ENCODE measurements at regions not wholly inside any gene's neighbourhood (a gene's known extent, or its start where the extent isn't known, plus 50 kb on each side); places are given as distances from the start of the nearest gene placed in this dataset.
"Not testable (repeated sequence)": the region's sequence is repeated elsewhere in the genome, so short reads cannot be mapped to it uniquely, and the experiment has no call there.

- Histone ChIP-seq H3K9me3 (0 out of 2 replicates have a peak, but pooled peaks cover 4% of the 10 kb centered on the region), H3K36me3 (no peaks in the 10 kb centered on the region)
Measured at GRCh38 chr19:56894626-56895025, 54.1 kb upstream of the PEG3 start.

GRCh38 chr19:56896095-56896494, 55.6 kb upstream of the PEG3 start:
- no peaks in the 10 kb centered on the region for H3K27me3 ChIP-seq
- H4K20me1 ChIP-seq: no peaks in the 10 kb centered on the region
- no peaks in the 10 kb centered on the region for H3K36me3 ChIP-seq
- H3K4me2 ChIP-seq: no peak overlapping the region
- peaks cover 15% of the 10 kb centered on the region for H3K4me1 ChIP-seq
- H3K9ac ChIP-seq: no peak overlapping the region
- no peaks in the 10 kb centered on the region for H3K9me3 ChIP-seq
- TF ChIP-seq Cebpa-rat (IDR thresholded peaks at IDR 0.05): no peak
- no peak overlapping the region for H3K27ac ChIP-seq
- no peak overlapping the region for H3K4me3 ChIP-seq

More at GRCh38 chr19:56894626-56895025, 54.1 kb upstream of the PEG3 start:
- no peak overlapping the region for H3K9ac ChIP-seq
- peaks cover 15% of the 10 kb centered on the region for H3K4me1 ChIP-seq
- no peak for TF ChIP-seq Cebpa-rat (IDR thresholded peaks at IDR 0.05)
- peak overlapping the region; percentile 55 for H3K4me2 ChIP-seq
- no peak overlapping the region for H3K27ac ChIP-seq
- no peaks in the 10 kb centered on the region for H4K20me1 ChIP-seq
- H3K4me3 ChIP-seq: no peak overlapping the region
- H3K27me3 ChIP-seq: no peaks in the 10 kb centered on the region

- Histone ChIP-seq H4K20me1 (no peaks in the 10 kb centered on the region), H3K4me3 (no peak overlapping the region), H3K36me3 (no peaks in the 10 kb centered on the region), H3K4me2 (no peak overlapping the region), H3K27ac (no peak overlapping the region), H3K9ac (no peak overlapping the region), H3K27me3 (no peaks in the 10 kb centered on the region), H3K9me3 (no peaks in the 10 kb centered on the region), H3K4me1 (peaks cover 2% of the 10 kb centered on the region)
- no peak for TF ChIP-seq Cebpa-rat (IDR thresholded peaks at IDR 0.05)
Measured at GRCh38 chr19:56899943-56900342, 59.4 kb upstream of the PEG3 start.

- Histone ChIP-seq H3K4me3 (no peak overlapping the region), H3K36me3 (no peaks in the 10 kb centered on the region), H3K4me2 (no peak overlapping the region), H4K20me1 (no peaks in the 10 kb centered on the region), H3K27me3 (no peaks in the 10 kb centered on the region), H3K4me1 (no peaks in the 10 kb centered on the region), H3K27ac (no peak overlapping the region), H3K9ac (no peak overlapping the region), H3K9me3 (no peaks in the 10 kb centered on the region)
- TF ChIP-seq Cebpa-rat (IDR thresholded peaks at IDR 0.05): no peak
Measured at GRCh38 chr19:56900573-56901097, 60.1 kb upstream of the PEG3 start.

GRCh38 chr19:56905631-56906150, 65.2 kb upstream of the PEG3 start:
- peaks cover 7% of the 10 kb centered on the region; the same call in 1 of the 2 replicates for H3K9me3 ChIP-seq
- H3K4me2 ChIP-seq: no peak overlapping the region
- H3K27me3 ChIP-seq: no peaks in the 10 kb centered on the region
- no peak overlapping the region for H3K4me3 ChIP-seq
- H3K9ac ChIP-seq: no peak overlapping the region
- H3K4me1 ChIP-seq: no peaks in the 10 kb centered on the region
- no peak overlapping the region for H3K27ac ChIP-seq
- no peaks in the 10 kb centered on the region for H3K36me3 ChIP-seq
- H4K20me1 ChIP-seq: no peaks in the 10 kb centered on the region
- TF ChIP-seq Cebpa-rat (IDR thresholded peaks at IDR 0.05): no peak

- Histone ChIP-seq H3K4me1 (no peaks in the 10 kb centered on the region), H3K36me3 (no peaks in the 10 kb centered on the region), H3K27me3 (no peaks in the 10 kb centered on the region), H3K9ac (no peak overlapping the region), H3K4me2 (no peak overlapping the region), H3K4me3 (no peak overlapping the region), H3K9me3 (no peaks in the 10 kb centered on the region), H4K20me1 (no peaks in the 10 kb centered on the region), H3K27ac (no peak overlapping the region)
- no peak for TF ChIP-seq Cebpa-rat (IDR thresholded peaks at IDR 0.05)
Measured at GRCh38 chr19:56912401-56913112, 72.0 kb upstream of the PEG3 start.

GRCh38 chr19:56913113-56913455, 72.6 kb upstream of the PEG3 start:
- not testable (repeated sequence) for H3K9me3 ChIP-seq, H3K4me3 ChIP-seq, H3K27me3 ChIP-seq

GRCh38 chr19:56916528-56916927, 76.0 kb upstream of the PEG3 start:
- Histone ChIP-seq H3K4me1 (no peaks in the 10 kb centered on the region), H3K4me3 (no peak overlapping the region), H3K9me3 (no peaks in the 10 kb centered on the region), H3K4me2 (no peak overlapping the region), H3K36me3 (no peaks in the 10 kb centered on the region), H3K9ac (no peak overlapping the region), H4K20me1 (no peaks in the 10 kb centered on the region), H3K27me3 (no peaks in the 10 kb centered on the region), H3K27ac (no peak overlapping the region)
- no peak for TF ChIP-seq Cebpa-rat (IDR thresholded peaks at IDR 0.05)

More at GRCh38 chr19:56913113-56913455, 72.6 kb upstream of the PEG3 start:
- not testable (repeated sequence) for H3K4me2 ChIP-seq, H4K20me1 ChIP-seq, H3K9ac ChIP-seq, H3K27ac ChIP-seq, H3K36me3 ChIP-seq, H3K4me1 ChIP-seq

- H3K9ac ChIP-seq: no peak overlapping the region
- H4K20me1 ChIP-seq: no peaks in the 10 kb centered on the region
- TF ChIP-seq Cebpa-rat (IDR thresholded peaks at IDR 0.05): no peak
- no peaks in the 10 kb centered on the region for H3K36me3 ChIP-seq
- H3K9me3 ChIP-seq: no peaks in the 10 kb centered on the region
- H3K4me2 ChIP-seq: no peak overlapping the region
- H3K27me3 ChIP-seq: no peaks in the 10 kb centered on the region
- H3K4me1 ChIP-seq: no peaks in the 10 kb centered on the region
- H3K4me3 ChIP-seq: no peak overlapping the region
- H3K27ac ChIP-seq: no peak overlapping the region
Measured at GRCh38 chr19:56917529-56917928, 77.0 kb upstream of the PEG3 start.

GRCh38 chr19:56917998-56918397, 77.5 kb upstream of the PEG3 start:
- Histone ChIP-seq H3K4me3 (no peak overlapping the region), H3K9me3 (no peaks in the 10 kb centered on the region), H3K27me3 (no peaks in the 10 kb centered on the region), H3K4me2 (no peak overlapping the region), H3K4me1 (no peaks in the 10 kb centered on the region), H3K9ac (no peak overlapping the region), H4K20me1 (no peaks in the 10 kb centered on the region), H3K27ac (no peak overlapping the region), H3K36me3 (no peaks in the 10 kb centered on the region)
- TF ChIP-seq Cebpa-rat (IDR thresholded peaks at IDR 0.05): no peak

Measured in BLaER1 (cell line).